Activated CD8-positive, alpha-beta T cell treated with anti-CD3 and anti-CD28 coated beads for 36 hours (primary cell): ENCODE measurements at regions not wholly inside any gene's neighbourhood (a gene's known extent, or its start where the extent isn't known, plus 50 kb on each side); places are given as distances from the start of the nearest gene placed in this dataset.
"Not testable (repeated sequence)": the region's sequence is repeated elsewhere in the genome, so short reads cannot be mapped to it uniquely, and the experiment has no call there.

Experiments used
- ATAC-seq: fragments of 200-7000 bp; cut with Tn5 transposase; one replicate; pipeline ENCODE4 v1.10.0; 2021; ENCODE audit warnings: mild to moderate bottlenecking, moderate library complexity
- CTCF ChIA-PET: fragments of 350-600 bp; sonication (Branson Sonifier 250); formaldehyde crosslinking; loops from one replicate; lab custom pipeline; 2021; ENCODE audit warnings: antibody characterized with exemption; lab: Charles Lee
- POLR2A ChIA-PET: fragments of 350-600 bp; sonication (Branson Sonifier 250); formaldehyde crosslinking; loops from one replicate; lab custom pipeline; 2021; ENCODE audit warnings: antibody characterized with exemption; lab: Charles Lee
- DNase-seq: peaks from one replicate; pipeline ENCODE4 v3.0.0-alpha.2; 2020
- H3K27ac Mint-ChIP-seq: one replicate; pipeline ENCODE4 v1.8.0; 2021; ENCODE audit warnings: mild to moderate bottlenecking, mixed read lengths
- H3K27me3 Mint-ChIP-seq: one replicate; pipeline ENCODE4 v1.8.0; 2021; ENCODE audit warnings: mixed read lengths
- H3K36me3 Mint-ChIP-seq: one replicate; pipeline ENCODE4 v1.8.0; 2021; ENCODE audit warnings: low read depth, mixed read lengths
- H3K4me1 Mint-ChIP-seq: one replicate; pipeline ENCODE4 v1.8.0; 2021; ENCODE audit warnings: low read depth, mixed read lengths
- H3K4me3 Mint-ChIP-seq: one replicate; pipeline ENCODE4 v1.8.0; 2021; ENCODE audit warnings: mild to moderate bottlenecking, moderate library complexity, mixed read lengths
- H3K9me3 Mint-ChIP-seq: one replicate; pipeline ENCODE4 v1.8.0; 2021; ENCODE audit warnings: mixed read lengths
- intact Hi-C: fragments of 100-400 bp; cut with micrococcal nuclease; formaldehyde crosslinking; loops from one replicate; pipeline ENCODE4 v1.10.0; 2022
- TF ChIP-seq, protein P1 (sequence below): fragments of 200-600 bp; IDR thresholded peaks from one replicate; pipeline ENCODE4 v1.8.0; 2022; ENCODE audit warnings: antibody characterized with exemption, mild to moderate bottlenecking

DNA sequence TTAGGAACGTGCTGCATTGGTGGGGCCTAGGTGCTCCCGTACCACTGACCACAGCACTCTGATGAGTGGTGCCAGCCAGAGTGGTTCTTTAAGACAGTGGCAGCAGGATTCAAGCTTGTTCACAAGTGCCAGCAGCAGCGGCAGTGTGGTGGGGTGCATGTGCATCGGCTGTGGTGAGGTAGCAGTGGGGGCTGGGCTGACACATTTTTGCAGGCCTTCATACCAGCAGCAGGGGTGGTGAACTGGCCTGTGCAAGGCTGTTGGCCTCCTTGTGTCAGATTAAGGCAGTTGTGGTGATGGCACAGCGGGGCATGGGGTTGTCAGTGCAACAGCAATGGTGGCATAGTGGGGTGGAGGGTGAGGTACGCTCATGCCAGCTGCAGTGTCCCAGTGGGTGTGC is 131.4 kb downstream of the PABPC4L start:
- intact Hi-C loops = no loop called here
- H3K4me3 Mint-ChIP-seq = no peak overlapping the region
- no peaks in the 10 kb centered on the region for H3K36me3 Mint-ChIP-seq
- no peaks in the 10 kb centered on the region for H3K4me1 Mint-ChIP-seq
- no peak overlapping the region for H3K27ac Mint-ChIP-seq
- H3K9me3 Mint-ChIP-seq = peaks cover 8% of the 10 kb centered on the region
- DNase-seq (no peak), ATAC-seq (no peak)
- H3K27me3 Mint-ChIP-seq = no peaks in the 10 kb centered on the region
- CTCF ChIA-PET = no interaction called here
- TF ChIP-seq, protein P1, sequence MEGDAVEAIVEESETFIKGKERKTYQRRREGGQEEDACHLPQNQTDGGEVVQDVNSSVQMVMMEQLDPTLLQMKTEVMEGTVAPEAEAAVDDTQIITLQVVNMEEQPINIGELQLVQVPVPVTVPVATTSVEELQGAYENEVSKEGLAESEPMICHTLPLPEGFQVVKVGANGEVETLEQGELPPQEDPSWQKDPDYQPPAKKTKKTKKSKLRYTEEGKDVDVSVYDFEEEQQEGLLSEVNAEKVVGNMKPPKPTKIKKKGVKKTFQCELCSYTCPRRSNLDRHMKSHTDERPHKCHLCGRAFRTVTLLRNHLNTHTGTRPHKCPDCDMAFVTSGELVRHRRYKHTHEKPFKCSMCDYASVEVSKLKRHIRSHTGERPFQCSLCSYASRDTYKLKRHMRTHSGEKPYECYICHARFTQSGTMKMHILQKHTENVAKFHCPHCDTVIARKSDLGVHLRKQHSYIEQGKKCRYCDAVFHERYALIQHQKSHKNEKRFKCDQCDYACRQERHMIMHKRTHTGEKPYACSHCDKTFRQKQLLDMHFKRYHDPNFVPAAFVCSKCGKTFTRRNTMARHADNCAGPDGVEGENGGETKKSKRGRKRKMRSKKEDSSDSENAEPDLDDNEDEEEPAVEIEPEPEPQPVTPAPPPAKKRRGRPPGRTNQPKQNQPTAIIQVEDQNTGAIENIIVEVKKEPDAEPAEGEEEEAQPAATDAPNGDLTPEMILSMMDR = no peak
- POLR2A ChIA-PET = no interaction called here

DNA sequence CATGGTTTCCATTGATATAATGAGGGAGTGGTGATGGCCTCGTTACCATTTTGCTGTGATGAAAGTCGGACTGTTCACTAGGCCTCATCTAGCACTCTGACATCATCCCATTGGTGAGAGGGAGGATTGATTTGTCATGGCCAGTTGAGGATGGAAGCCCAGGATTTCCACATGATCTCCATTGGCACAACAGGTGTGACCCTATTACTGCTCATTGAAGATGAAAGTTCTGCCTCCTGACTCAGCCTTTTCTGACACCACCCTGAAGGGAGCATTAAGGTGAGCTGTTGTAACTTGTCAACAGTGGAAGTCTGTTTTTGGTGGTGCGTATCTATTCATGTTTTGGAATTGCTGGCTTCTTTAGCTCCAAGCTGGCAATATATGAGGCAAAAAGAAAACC is 144.2 kb downstream of the PABPC4L start:
- Mint-ChIP-seq H3K9me3 (peaks cover 4% of the 10 kb centered on the region), H3K4me1 (no peaks in the 10 kb centered on the region), H3K27me3 (no peaks in the 10 kb centered on the region), H3K36me3 (no peaks in the 10 kb centered on the region), H3K4me3 (no peak overlapping the region), H3K27ac (no peak overlapping the region)
- ATAC-seq (no peak), DNase-seq (no peak)
- CTCF ChIA-PET = no interaction called here
- POLR2A ChIA-PET = no interaction called here
- TF ChIP-seq, protein P1 = no peak
- intact Hi-C loops = no loop called here

DNA sequence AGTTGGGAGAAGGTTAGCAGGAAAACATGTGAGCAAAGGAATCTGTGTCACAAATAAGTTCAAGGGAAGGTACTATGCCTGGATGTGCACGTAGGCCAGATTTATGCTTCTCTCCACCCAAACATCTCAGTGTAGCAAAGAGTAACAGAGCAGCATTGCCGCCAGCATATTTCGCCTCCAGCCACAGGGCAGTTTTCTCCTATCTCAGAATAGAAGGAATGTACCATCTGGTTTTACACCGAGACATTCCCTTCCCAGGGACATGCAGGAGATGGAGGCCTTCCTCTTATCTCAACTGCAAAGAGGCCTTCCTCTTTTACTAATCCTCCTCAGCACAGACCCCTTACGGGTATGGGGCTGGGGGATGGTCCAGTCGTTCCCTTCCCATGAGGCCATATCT is 155.4 kb downstream of the PABPC4L start:
- CTCF ChIA-PET, H3K36me3 Mint-ChIP-seq, H3K4me1 Mint-ChIP-seq, H3K9me3 Mint-ChIP-seq, intact Hi-C loops, H3K4me3 Mint-ChIP-seq, POLR2A ChIA-PET, DNase-seq, H3K27me3 Mint-ChIP-seq, ATAC-seq, H3K27ac Mint-ChIP-seq: not testable (repeated sequence)

DNA sequence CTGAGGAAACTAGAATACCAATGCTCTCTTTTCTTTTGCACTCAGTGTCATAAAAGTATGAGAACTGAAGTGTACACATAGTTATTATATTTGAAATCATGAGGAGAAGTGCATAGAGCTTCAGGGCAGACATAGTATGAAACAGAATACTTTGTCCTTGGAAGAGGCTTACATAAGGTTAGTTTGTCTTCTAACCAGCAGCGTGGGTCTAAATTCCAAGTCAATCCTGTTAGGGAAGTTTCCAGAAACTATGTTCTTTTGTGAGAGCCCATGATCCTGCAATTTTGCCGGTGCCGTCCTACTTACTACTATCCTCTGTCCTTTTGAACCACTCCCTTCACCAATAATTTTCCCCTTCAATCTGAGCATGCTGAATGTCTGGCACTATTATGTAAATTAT is 156.2 kb downstream of the PABPC4L start:
- ChIA-PET POLR2A (no interaction called here), CTCF (no interaction called here)
- H3K4me3 Mint-ChIP-seq = no peak overlapping the region
- DNase-seq (no peak), ATAC-seq (no peak)
- no peaks in the 10 kb centered on the region for H3K36me3 Mint-ChIP-seq
- H3K4me1 Mint-ChIP-seq = no peaks in the 10 kb centered on the region
- peaks cover 2% of the 10 kb centered on the region for H3K9me3 Mint-ChIP-seq
- TF ChIP-seq, protein P1 = no peak
- intact Hi-C loops = no loop called here
- H3K27me3 Mint-ChIP-seq = no peaks in the 10 kb centered on the region
- H3K27ac Mint-ChIP-seq = no peak overlapping the region

DNA sequence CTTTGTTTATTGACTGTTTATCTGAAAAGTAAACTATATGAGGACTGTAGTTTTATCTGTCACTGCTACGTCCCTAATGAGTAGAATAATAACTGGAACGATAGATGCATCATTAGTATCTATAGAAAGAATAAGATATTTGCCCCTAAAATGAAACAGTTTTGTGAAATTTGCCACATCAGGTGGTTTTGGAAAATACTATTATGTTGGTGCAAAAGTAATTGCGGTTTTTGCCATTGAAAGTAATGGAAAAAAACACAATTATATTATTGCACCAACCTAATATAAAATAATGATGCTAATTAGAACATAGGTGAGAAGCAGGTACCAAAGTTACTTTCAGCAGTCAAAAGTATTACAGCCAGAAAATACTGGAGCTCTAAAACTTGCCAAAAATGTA is 158.3 kb downstream of the PABPC4L start:
- TF ChIP-seq, protein P1 = no peak
- POLR2A ChIA-PET = no interaction called here
- no peaks in the 10 kb centered on the region for H3K36me3 Mint-ChIP-seq

DNA sequence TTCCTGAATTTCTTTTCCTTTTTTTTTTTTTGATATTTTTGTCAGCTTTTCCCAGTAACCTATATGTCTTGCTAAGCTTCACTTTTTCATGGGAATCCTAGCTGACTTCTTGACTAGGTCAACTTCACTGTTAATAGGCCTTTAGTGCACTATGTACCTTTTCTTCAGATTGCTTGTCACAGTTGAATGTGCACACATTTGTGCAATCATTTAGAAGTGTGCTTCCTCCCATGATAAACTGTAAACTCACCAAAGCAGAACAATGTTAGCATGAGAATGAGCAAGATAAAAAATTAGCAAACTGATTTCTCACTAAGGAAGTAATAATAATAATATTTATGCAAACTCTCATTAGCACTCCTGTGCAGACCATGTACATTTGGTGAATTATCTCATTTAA is 173.2 kb downstream of the PABPC4L start:
- Mint-ChIP-seq H3K4me1 (no peaks in the 10 kb centered on the region), H3K9me3 (peaks cover 4% of the 10 kb centered on the region), H3K27ac (no peak overlapping the region), H3K4me3 (no peak overlapping the region), H3K36me3 (no peaks in the 10 kb centered on the region), H3K27me3 (no peaks in the 10 kb centered on the region)
- TF ChIP-seq, protein P1 = no peak
- no peak for ATAC-seq
- CTCF ChIA-PET = no interaction called here
- no peak for DNase-seq
- intact Hi-C loops = no loop called here
- POLR2A ChIA-PET = no interaction called here

More for the DNA sequence above, 158.3 kb downstream of the PABPC4L start:
- H3K4me3 Mint-ChIP-seq = no peak overlapping the region
- DNase-seq = no peak
- H3K4me1 Mint-ChIP-seq = no peaks in the 10 kb centered on the region
- intact Hi-C loops = no loop called here
- no peak for ATAC-seq
- H3K27me3 Mint-ChIP-seq = no peaks in the 10 kb centered on the region
- CTCF ChIA-PET = no interaction called here
- H3K9me3 Mint-ChIP-seq = peaks cover 2% of the 10 kb centered on the region
- H3K27ac Mint-ChIP-seq = no peak overlapping the region
